OCI-LY3 (cell line): ENCODE measurements at regions not wholly inside any gene's neighbourhood (a gene's known extent, or its start where the extent isn't known, plus 50 kb on each side); places are given as distances from the start of the nearest gene placed in this dataset.

Experiments used
- H2AFZ ChIP-seq: fragments of 200-600, 300-600 bp; shearing (Covaris generic); 2 replicates; pipeline ENCODE4 v1.6.0; 2014; ENCODE audit warnings: antibody characterized with exemption, low read depth, low read length
- H3K27ac ChIP-seq: fragments of 200-600, 300-600 bp; sonication (generic); 2 replicates; pipeline ENCODE4 v1.5.1; 2014; ENCODE audit warnings: mild to moderate bottlenecking, low read length, moderate library complexity, mixed read lengths
- H3K27me3 ChIP-seq: fragments of 200-600, 300-600 bp; sonication (generic); 2 replicates; pipeline ENCODE4 v1.6.1; 2014; ENCODE audit warnings: low read depth, low read length, mixed read lengths
- H3K36me3 ChIP-seq: fragments of 200-600, 300-600 bp; sonication (generic); replicated peaks from 2 replicates; pipeline ENCODE3; 2014; ENCODE audit warnings: low read depth, low read length, mixed read lengths
- H3K4me1 ChIP-seq: fragments of 300-600, 200-600 bp; sonication (generic); 2 replicates; pipeline ENCODE4 v1.6.1; 2014; ENCODE audit warnings: low read length, mixed read lengths
- H3K4me2 ChIP-seq: fragments of 200-600, 300-600 bp; sonication (generic); 2 replicates; pipeline ENCODE4 v1.6.1; 2014; ENCODE audit warnings: low read length, mixed read lengths
- H3K4me3 ChIP-seq: fragments of 300-600, 200-600 bp; sonication (generic); 2 replicates; pipeline ENCODE4 v1.5.1; 2014; ENCODE audit warnings: antibody characterized with exemption, mild to moderate bottlenecking, low read length, moderate library complexity
- H3K79me2 ChIP-seq: fragments of 300-600, 200-600 bp; shearing (Covaris generic); 2 replicates; pipeline ENCODE4 v1.6.1; 2014; ENCODE audit warnings: mild to moderate bottlenecking, low read length, mixed read lengths
- H3K9ac ChIP-seq: fragments of 300-600, 200-600 bp; shearing (Covaris generic); 2 replicates; pipeline ENCODE4 v1.6.0; 2014; ENCODE audit warnings: mild to moderate bottlenecking, low read length, moderate library complexity
- H3K9me3 ChIP-seq: fragments of 200-600, 300-600 bp; shearing (Covaris generic); 2 replicates; pipeline ENCODE4 v1.6.1; 2014; ENCODE audit warnings: low read length, mixed read lengths; ENCODE audit not compliant: insufficient read depth
- H4K20me1 ChIP-seq: fragments of 200-600, 300-600 bp; sonication (generic); 2 replicates; pipeline ENCODE4 v1.6.1; 2016; ENCODE audit warnings: low read length, mixed read lengths; ENCODE audit not compliant: insufficient read depth
- EZH2phosphoT487 ChIP-seq: fragments of 200-600 bp; shearing (Covaris generic); IDR thresholded peaks from 2 replicates; pipeline ENCODE4 v1.6.1; 2018; ENCODE audit warnings: antibody characterized with exemption, mixed run types, low read depth
- TF ChIP-seq, protein P1 (sequence below): fragments of 200-600, 300-600 bp; sonication (generic); IDR thresholded peaks from 2 replicates; pipeline ENCODE4 v1.5.1; 2014; ENCODE audit warnings: antibody characterized with exemption, low read length, low read depth

- no peak for TF ChIP-seq EZH2phosphoT487
- TF ChIP-seq, protein P1, sequence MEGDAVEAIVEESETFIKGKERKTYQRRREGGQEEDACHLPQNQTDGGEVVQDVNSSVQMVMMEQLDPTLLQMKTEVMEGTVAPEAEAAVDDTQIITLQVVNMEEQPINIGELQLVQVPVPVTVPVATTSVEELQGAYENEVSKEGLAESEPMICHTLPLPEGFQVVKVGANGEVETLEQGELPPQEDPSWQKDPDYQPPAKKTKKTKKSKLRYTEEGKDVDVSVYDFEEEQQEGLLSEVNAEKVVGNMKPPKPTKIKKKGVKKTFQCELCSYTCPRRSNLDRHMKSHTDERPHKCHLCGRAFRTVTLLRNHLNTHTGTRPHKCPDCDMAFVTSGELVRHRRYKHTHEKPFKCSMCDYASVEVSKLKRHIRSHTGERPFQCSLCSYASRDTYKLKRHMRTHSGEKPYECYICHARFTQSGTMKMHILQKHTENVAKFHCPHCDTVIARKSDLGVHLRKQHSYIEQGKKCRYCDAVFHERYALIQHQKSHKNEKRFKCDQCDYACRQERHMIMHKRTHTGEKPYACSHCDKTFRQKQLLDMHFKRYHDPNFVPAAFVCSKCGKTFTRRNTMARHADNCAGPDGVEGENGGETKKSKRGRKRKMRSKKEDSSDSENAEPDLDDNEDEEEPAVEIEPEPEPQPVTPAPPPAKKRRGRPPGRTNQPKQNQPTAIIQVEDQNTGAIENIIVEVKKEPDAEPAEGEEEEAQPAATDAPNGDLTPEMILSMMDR, result no peak
- no peaks in the 10 kb centered on the region for H4K20me1 ChIP-seq
- H3K9me3 ChIP-seq, result no peaks in the 10 kb centered on the region
- H3K27me3 ChIP-seq, result no peaks in the 10 kb centered on the region
- no peak overlapping the region for H3K4me2 ChIP-seq
- peak overlapping the region; percentile 99 for H3K27ac ChIP-seq
- no peak overlapping the region for H3K4me3 ChIP-seq
- H2AFZ ChIP-seq, result no peak overlapping the region
- H3K36me3 ChIP-seq, result peaks cover 11% of the 10 kb centered on the region
- H3K4me1 ChIP-seq, result peaks cover 40% of the 10 kb centered on the region
- peak overlapping the region; percentile 1; the same call in 1 of the 2 replicates for H3K9ac ChIP-seq
- peaks cover 12% of the 10 kb centered on the region for H3K79me2 ChIP-seq
Observed at GRCh38 chr6:27135087-27135657, 112.3 kb upstream of the PRSS16 start.

DNA sequence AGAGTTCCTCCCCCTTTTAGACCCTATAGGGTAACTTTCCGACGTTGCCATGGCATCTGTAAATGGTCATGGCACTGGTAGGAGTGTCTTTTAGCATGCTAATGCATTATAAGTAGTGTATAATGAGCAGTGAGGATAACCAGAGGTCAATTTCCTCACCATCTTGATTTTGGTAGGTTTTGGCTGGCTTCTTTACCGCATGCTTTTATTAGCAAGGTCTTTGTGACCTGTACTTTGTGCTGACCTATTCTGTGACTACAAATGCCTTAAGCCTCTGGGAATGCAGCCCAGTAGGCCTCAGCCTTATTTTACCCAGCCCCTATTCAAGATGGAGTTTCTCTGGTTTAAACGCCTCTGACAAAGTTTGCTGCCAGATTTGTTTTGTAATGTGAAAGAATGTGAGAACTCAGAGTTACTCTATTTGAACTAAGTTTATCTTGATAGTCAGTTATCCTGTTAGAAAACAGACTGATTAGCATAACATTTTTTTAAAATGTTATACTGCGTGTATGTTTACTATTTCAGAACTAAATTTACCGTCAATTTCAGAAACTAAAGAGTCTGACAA is 111.3 kb upstream of the PRSS16 start:
- TF ChIP-seq, protein P1, result no peak
- TF ChIP-seq EZH2phosphoT487, result no peak
- Histone ChIP-seq H3K9ac (no peak overlapping the region), H3K4me2 (no peak overlapping the region)

DNA sequence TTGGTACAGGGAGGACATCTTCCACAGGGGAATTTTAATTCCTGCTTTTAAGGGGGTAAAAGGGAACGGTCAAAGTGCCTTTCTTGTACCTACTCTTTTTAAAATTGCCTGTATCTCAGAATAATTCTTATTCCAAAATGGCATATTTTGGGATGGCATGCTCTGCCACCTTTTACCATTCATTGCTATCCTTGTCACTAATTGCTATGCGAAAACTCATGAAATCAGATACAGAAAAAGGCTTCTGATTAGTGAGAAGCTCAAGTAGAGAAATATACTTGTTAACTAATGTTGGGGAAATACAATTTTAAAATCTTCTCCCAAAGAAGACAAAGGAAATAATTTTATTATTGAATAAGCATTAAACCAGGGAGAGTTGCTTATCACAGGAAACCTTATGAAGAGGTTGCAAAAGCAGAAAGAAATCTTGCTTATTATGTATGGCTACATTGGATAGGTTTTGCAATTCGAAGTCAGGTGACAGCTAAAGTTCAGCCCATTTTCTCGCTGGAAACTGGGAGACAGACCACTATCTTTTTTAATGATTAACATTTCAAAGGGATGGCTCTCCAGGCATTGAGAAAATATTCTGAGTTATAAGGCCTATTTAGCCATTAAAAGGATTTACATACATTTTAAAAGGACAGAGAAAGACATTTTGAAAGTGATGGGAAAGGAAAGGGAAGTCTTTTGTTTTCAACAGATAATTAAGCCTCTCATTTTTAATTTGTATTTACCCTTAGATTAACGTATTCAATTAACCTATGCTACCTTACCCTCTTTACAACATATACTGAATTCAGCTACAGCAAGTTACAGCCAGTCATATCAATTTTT is 110.3 kb upstream of the PRSS16 start:
- peaks cover 42% of the 10 kb centered on the region for H3K4me1 ChIP-seq
- TF ChIP-seq, protein P1, result no peak
- TF ChIP-seq EZH2phosphoT487, result no peak
- no peak overlapping the region for H3K4me3 ChIP-seq
- H3K4me2 ChIP-seq, result no peak overlapping the region
- H3K9me3 ChIP-seq, result no peaks in the 10 kb centered on the region
- H3K9ac ChIP-seq, result no peak overlapping the region
- peak overlapping the region; percentile 98 for H3K27ac ChIP-seq
- no peaks in the 10 kb centered on the region for H3K27me3 ChIP-seq
- peaks cover 21% of the 10 kb centered on the region for H3K79me2 ChIP-seq
- H2AFZ ChIP-seq, result no peak overlapping the region
- no peaks in the 10 kb centered on the region for H4K20me1 ChIP-seq
- H3K36me3 ChIP-seq, result peaks cover 11% of the 10 kb centered on the region

More for the DNA sequence above, 111.3 kb upstream of the PRSS16 start:
- Histone ChIP-seq H3K4me1 (peaks cover 32% of the 10 kb centered on the region), H2AFZ (no peak overlapping the region), H3K36me3 (peaks cover 11% of the 10 kb centered on the region), H3K27ac (peak overlapping the region; percentile 10; the same call in 1 of the 2 replicates), H3K4me3 (no peak overlapping the region), H3K79me2 (peaks cover 11% of the 10 kb centered on the region), H4K20me1 (no peaks in the 10 kb centered on the region), H3K9me3 (no peaks in the 10 kb centered on the region), H3K27me3 (no peaks in the 10 kb centered on the region)

DNA sequence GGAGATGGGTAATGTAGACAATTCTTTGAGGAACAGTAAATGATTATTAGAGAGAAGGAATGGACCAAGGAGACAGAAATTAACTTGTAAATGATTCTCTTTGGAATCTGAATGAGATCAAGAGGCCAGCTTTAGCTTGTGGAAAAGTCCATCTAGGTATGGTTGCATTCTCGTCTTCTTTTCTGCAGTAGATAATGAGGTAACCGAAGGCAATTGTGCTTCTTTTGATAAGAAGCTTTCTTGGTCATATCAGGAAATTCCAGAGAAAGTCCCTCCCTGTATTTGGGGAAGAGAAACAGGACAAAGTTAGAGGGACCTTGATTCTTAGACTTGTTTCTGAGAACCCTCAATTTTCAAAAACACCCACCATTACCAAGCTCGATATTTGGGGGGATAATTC is 109.1 kb upstream of the PRSS16 start:
- Histone ChIP-seq H3K9me3 (no peaks in the 10 kb centered on the region), H4K20me1 (no peaks in the 10 kb centered on the region), H3K4me3 (peak overlapping the region; percentile 79), H3K27ac (peak overlapping the region; percentile 98), H3K36me3 (peaks cover 11% of the 10 kb centered on the region), H2AFZ (no peak overlapping the region), H3K79me2 (peaks cover 33% of the 10 kb centered on the region), H3K4me2 (peak overlapping the region; percentile 91), H3K4me1 (peaks cover 53% of the 10 kb centered on the region), H3K9ac (peak overlapping the region; percentile 90; the same call in 1 of the 2 replicates), H3K27me3 (no peaks in the 10 kb centered on the region)
- TF ChIP-seq EZH2phosphoT487, result no peak
- TF ChIP-seq, protein P1, result no peak
